Central memory CD8-positive, alpha-beta T cell (primary cell): ENCODE measurements at regions not wholly inside any gene's neighbourhood (a gene's known extent, or its start where the extent isn't known, plus 50 kb on each side); places are given as distances from the start of the nearest gene placed in this dataset.

Source experiments
- ATAC-seq: fragments of 150-1000 bp; cut with Tn5 transposase; replicated peaks from 2 replicates; pipeline ENCODE4 v1.10.0; 2022; ENCODE audit warnings: mild to moderate bottlenecking, moderate FRiP score, moderate number of reproducible peaks; ENCODE audit not compliant: poor library complexity, severe bottlenecking; ENCODE audit errors: extremely low read depth
- DNase-seq, 2 donors: peaks; one replicate each; pipeline ENCODE4 v3.0.0; 2021; ENCODE audit warnings: low spot score in 2 of 2
- H3K27ac Mint-ChIP-seq: one replicate; pipeline ENCODE4 v1.8.0; 2022; ENCODE audit warnings: low read depth, mild to moderate bottlenecking, moderate library complexity, mixed read lengths
- H3K27me3 Mint-ChIP-seq: one replicate; pipeline ENCODE4 v1.8.0; 2022; ENCODE audit warnings: mixed read lengths
- H3K36me3 Mint-ChIP-seq: one replicate; pipeline ENCODE4 v1.8.0; 2022; ENCODE audit warnings: mild to moderate bottlenecking, moderate library complexity, mixed read lengths; ENCODE audit not compliant: insufficient read depth
- H3K4me1 Mint-ChIP-seq: one replicate; pipeline ENCODE4 v1.8.0; 2022; ENCODE audit warnings: mixed read lengths
- H3K4me3 Mint-ChIP-seq: one replicate; pipeline ENCODE4 v1.8.0; 2022; ENCODE audit warnings: mild to moderate bottlenecking, moderate library complexity, mixed read lengths
- H3K9me3 Mint-ChIP-seq: one replicate; pipeline ENCODE4 v1.8.0; 2022; ENCODE audit warnings: mixed read lengths

DNA sequence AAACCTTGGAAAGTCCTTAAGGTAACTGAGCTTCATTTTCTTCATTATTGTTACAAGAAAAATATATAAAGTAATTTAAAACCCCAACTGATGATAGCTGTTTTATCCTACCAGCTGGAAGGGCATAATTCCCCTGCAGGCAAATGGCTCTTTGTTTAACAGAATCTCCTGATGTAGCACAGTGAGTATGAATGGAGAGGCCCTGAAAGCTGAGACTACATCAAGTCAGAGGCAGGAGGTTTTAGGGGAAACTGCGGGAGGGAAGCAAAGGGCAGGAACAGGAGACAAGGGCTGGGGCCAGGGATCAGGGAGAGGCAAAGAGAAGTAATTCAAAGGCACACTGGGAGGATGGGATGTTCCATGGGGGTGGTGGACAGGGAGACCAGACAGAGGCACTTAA is 119.0 kb upstream of the LRFN2 start:
- Mint-ChIP-seq H3K36me3 (no peaks in the 10 kb centered on the region), H3K27ac (no peak overlapping the region), H3K27me3 (peaks cover 34% of the 10 kb centered on the region), H3K4me1 (no peaks in the 10 kb centered on the region), H3K9me3 (no peaks in the 10 kb centered on the region), H3K4me3 (no peak overlapping the region)
- DNase-seq (no peak), ATAC-seq (no peak)

DNA sequence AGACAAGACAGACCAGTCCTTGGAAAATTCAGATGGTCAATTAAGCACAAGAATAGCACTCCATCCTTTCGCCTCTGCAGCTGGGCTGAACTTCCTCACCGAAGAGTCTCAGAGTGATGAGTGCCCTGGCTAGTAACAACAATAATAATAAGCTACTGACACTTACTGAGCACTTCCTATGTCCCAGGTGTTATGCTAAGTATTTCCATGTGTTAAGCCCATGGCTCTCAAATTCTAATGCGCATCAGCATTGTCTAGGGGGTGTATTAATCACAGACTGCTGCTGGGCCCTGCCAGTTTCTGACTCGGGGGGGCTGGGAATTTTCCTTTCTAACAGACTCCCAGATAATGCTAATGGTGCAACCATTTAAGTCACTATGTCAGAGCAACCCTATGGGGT is 118.2 kb upstream of the LRFN2 start:
- ATAC-seq (no peak), DNase-seq (no peak)
- Mint-ChIP-seq H3K4me3 (no peak overlapping the region), H3K27ac (no peak overlapping the region), H3K9me3 (no peaks in the 10 kb centered on the region), H3K36me3 (no peaks in the 10 kb centered on the region), H3K27me3 (peaks cover 35% of the 10 kb centered on the region), H3K4me1 (no peaks in the 10 kb centered on the region)

DNA sequence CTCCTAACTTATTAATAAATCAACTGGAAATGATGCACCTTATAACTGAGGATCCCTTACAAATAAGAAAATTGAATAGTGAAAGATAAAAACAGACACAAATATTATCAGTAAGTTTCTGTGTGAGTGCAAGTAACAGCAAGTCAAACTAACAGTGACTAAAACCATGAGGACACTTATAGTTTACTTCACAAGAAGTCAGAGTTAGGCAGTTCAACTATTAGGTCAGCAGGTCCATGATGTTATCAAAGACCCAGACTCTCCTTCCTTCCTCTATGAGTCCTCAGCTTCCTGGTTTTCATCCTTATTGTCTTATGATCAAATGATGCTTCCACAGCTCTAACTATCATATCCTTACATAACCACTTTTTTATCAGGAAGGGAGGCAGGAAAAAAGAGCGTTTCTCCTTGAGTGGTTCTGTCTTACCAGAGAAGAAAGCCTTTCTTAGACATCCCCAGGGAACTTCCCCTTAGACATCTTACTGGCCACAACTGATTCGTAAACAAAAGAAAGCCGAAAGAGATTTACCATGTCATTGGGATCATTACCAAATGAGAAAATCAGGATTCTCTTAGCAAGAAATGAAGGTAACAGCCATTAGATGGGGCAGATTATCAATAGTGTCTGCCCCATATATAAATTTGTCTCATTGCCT is 114.3 kb upstream of the LRFN2 start:
- Mint-ChIP-seq H3K4me3 (no peak overlapping the region), H3K36me3 (no peaks in the 10 kb centered on the region), H3K27ac (no peak overlapping the region), H3K9me3 (no peaks in the 10 kb centered on the region), H3K4me1 (no peaks in the 10 kb centered on the region), H3K27me3 (peaks cover 33% of the 10 kb centered on the region)
- ATAC-seq (no peak), DNase-seq (no peak)

DNA sequence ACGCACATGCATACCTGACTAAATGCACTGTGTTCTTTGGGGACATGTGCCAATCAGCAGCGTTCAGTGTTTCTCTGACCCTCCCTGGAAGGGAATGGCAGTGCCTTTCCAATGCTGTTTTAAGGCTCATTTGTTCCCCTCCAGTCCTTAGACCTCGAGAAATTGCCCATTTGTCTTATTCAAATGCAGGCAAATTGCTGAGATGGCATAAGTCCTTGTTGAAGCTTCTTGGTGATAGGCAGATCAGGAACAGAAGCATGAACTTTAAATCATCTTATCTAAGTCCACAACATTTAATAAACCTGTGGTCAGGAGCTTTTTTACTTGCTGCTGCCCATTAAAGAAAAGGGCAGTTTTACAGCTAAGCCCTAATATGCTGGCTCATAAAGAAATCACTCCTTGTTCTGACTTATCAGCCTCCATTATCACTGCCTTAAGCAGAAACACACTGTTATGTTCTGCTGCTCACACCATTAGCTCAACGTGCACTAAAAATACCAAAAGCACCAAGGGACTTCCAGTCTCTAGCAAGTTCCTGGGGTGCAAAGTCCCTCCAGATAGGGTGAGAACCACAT is 112.9 kb upstream of the LRFN2 start:
- Mint-ChIP-seq H3K9me3 (no peaks in the 10 kb centered on the region), H3K27ac (no peak overlapping the region), H3K4me3 (no peak overlapping the region), H3K27me3 (peaks cover 25% of the 10 kb centered on the region), H3K36me3 (no peaks in the 10 kb centered on the region), H3K4me1 (no peaks in the 10 kb centered on the region)
- DNase-seq (no peak), ATAC-seq (no peak)

DNA sequence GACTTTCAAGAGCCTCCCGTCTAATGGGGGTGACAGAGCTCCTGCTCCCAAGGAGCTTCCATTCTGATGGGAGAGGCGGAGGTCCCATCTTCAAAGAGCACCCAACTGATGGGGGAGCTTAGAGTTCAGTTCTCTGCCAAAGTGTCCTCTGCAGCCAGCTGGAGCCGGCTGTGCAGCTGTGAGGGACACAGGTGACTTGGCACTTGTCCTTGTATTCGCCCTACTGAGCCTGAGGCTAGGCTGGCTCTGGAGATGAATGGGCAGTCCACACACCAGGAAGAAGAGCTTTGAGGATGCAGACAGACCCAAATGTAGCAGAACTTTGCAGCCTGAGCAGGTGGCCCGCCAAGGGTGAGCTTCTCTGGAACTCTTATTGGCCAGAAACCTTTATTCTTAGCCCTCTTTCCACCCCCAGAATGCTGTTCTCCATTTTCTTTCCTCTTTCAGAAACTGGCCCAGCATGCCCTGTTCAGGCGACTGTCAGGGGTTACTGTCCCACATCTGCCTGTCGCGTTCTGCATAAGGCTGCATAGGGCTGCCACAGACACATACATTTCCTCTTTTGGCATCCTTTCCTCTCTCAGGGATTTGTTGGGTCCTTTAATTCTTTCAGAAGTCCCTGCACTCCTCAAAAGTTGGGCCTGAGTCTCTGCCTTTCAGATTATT is 108.7 kb upstream of the LRFN2 start:
- Mint-ChIP-seq H3K27me3 (peaks cover 11% of the 10 kb centered on the region), H3K27ac (no peak overlapping the region), H3K36me3 (no peaks in the 10 kb centered on the region), H3K4me3 (no peak overlapping the region), H3K4me1 (no peaks in the 10 kb centered on the region), H3K9me3 (no peaks in the 10 kb centered on the region)
- ATAC-seq (no peak), DNase-seq (no peak)

DNA sequence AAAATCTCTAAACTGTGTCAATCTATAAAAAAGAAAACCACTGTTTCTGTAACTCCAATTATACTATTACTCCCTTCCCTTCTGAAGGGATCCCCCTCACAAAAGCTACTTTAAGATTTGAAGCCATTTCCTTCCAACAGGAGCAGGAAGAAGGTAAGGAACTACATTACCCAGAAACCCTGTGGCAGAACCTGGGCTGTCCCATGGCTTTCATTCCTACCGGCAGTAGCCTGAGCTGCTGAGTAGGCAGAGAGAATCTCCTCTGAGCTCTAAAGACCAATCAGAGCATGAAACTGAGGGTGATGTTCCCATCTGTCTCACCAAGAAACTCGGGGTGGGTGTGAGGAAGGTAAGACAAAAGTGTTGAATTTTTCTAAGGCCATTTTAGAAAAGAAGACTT is 108.0 kb upstream of the LRFN2 start:
- Mint-ChIP-seq H3K36me3 (no peaks in the 10 kb centered on the region), H3K9me3 (no peaks in the 10 kb centered on the region), H3K27ac (no peak overlapping the region), H3K4me1 (no peaks in the 10 kb centered on the region), H3K27me3 (peaks cover 11% of the 10 kb centered on the region), H3K4me3 (no peak overlapping the region)
- DNase-seq (no peak), ATAC-seq (no peak)

DNA sequence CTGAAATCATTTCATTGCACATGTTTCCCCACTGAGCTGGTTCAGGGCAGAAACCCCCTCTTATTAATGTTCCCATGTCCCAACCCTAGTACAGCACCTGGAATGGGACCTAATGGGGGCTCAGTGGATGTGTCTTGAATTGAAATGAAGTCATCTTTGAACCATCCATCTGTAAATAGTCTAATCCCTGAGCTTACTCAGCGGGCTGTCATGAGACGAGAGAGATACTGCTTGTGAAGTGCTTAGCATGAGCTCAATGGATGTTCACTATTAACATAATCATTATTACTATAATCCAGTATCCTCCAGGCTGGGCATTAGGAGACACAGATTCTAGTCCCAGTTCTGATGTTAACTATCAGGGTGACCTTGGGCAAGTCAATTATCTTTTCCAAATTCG is 106.6 kb upstream of the LRFN2 start:
- Mint-ChIP-seq H3K36me3 (no peaks in the 10 kb centered on the region), H3K4me1 (no peaks in the 10 kb centered on the region), H3K27ac (no peak overlapping the region), H3K27me3 (peaks cover 23% of the 10 kb centered on the region), H3K9me3 (no peaks in the 10 kb centered on the region), H3K4me3 (no peak overlapping the region)
- ATAC-seq (no peak), DNase-seq (no peak)

DNA sequence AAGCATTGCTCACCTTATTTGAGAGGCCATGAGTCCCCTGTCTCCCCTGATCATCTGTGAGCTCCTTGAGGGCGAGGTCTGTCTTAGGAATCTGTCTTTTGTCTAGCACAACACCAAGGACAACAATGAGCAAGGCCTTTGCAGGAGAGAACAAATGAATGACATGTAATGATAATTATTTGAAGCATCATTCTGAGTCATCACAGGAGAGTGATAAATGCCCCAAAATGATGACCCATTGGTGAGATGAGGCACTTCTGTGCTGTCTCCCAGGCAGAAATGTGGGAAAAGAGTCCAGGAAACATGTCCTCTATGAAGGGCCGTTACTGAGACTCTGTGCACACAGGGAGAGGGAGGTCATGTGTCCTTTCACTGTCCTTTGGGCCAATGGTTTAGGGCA is 105.2 kb upstream of the LRFN2 start:
- ATAC-seq (no peak), DNase-seq (no peak)
- Mint-ChIP-seq H3K27ac (no peak overlapping the region), H3K4me1 (no peaks in the 10 kb centered on the region), H3K9me3 (no peaks in the 10 kb centered on the region), H3K27me3 (peaks cover 31% of the 10 kb centered on the region), H3K36me3 (no peaks in the 10 kb centered on the region), H3K4me3 (no peak overlapping the region)

DNA sequence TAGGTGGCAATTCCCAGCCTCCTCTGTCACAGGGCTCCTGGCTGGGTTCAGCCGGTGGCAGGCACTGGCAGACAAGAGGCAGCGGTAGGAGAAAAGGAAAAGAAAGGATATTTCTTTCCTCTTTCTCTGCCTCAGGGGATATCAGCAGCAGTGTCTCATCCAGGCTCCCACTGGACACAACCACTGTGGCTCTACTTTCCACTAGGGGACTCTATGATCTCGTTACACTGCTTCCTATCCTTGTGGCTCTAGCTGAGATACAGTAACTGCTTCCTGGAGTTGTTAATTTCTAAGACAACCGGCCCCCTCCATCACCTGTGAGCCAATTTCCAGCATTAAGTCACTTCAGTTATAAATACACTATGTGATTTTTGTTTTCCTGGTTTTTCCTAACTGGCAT is 102.0 kb upstream of the LRFN2 start:
- no peaks in the 10 kb centered on the region for H3K4me1 Mint-ChIP-seq
- no peak for DNase-seq
- H3K36me3 Mint-ChIP-seq, result no peaks in the 10 kb centered on the region
- peaks cover 42% of the 10 kb centered on the region for H3K27me3 Mint-ChIP-seq
- no peak overlapping the region for H3K27ac Mint-ChIP-seq
- H3K9me3 Mint-ChIP-seq, result no peaks in the 10 kb centered on the region
- no peak for ATAC-seq
- H3K4me3 Mint-ChIP-seq, result no peak overlapping the region

DNA sequence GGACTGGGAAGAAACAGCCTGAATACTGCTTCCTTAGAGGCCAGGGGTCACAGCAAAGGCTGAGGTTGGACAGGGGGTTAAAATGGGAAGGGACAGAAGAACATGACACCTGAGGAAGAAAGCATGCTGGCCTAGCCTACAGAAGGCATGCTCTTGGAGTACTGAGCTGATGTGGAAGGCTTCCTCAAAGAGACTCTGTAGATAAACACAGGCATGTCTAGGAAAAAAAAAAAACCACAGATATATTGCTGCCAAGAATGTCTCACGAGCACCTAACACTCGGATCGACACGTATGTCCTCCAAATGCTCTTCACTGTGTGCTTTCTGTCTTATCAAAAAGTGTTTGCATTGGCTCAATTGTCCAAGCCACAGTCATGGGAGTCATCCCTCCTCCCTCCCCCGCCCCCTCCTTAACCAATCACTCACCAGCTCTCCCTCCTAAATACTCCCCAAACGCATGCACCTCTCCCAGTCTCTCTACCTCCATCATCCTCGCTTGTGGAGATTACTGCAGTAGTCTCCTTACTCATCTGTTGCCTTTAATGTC is 101.1 kb upstream of the LRFN2 start:
- no peaks in the 10 kb centered on the region for H3K36me3 Mint-ChIP-seq
- H3K27me3 Mint-ChIP-seq, result peaks cover 34% of the 10 kb centered on the region

DNA sequence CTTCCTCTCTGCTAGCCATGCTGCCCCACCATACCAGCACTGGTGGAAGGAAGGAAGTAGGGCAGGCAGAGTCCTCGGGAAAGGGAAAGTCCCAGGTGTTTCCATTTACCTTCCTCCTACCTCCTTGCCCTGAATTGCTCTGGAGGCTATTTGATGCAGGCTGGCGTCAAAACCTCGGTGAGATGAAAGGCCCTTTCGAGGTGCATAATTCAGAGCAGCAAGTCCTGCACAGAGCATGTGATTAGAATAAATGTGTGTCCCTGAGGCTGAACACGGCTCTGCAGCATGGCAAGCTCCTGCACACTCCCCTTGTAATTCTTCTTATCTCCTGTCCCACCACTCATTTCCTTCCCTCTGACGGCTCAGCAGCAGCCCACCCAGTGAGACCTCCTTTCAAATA is 98.7 kb upstream of the LRFN2 start:
- no peaks in the 10 kb centered on the region for H3K4me1 Mint-ChIP-seq
- DNase-seq, result no peak
- H3K27ac Mint-ChIP-seq, result no peak overlapping the region
- no peaks in the 10 kb centered on the region for H3K9me3 Mint-ChIP-seq
- H3K36me3 Mint-ChIP-seq, result no peaks in the 10 kb centered on the region
- no peak overlapping the region for H3K4me3 Mint-ChIP-seq
- H3K27me3 Mint-ChIP-seq, result peaks cover 39% of the 10 kb centered on the region
- no peak for ATAC-seq

More for the DNA sequence above, 101.1 kb upstream of the LRFN2 start:
- ATAC-seq (no peak), DNase-seq (no peak)
- Mint-ChIP-seq H3K27ac (no peak overlapping the region), H3K4me1 (no peaks in the 10 kb centered on the region), H3K4me3 (no peak overlapping the region), H3K9me3 (no peaks in the 10 kb centered on the region)

DNA sequence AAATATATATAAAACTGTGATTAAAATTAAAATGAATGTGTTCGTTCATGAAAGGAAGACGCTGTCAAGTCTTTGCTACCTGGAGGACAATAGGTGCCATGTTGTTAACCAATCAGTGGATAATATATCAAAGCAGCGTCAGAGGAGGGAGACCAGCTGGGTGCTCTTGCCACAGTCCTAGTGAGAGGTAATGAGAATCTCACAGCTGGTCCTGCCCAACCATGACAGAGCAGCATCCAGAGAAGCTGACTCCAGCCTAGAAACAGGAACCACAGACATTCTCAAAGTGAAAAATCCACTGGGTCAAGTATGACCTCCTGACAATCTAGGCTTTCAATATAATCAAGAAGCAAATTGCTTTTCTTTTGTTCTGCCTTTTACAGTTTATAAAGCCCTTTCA is 94.5 kb upstream of the LRFN2 start:
- Mint-ChIP-seq H3K4me1 (no peaks in the 10 kb centered on the region), H3K36me3 (peaks cover 2% of the 10 kb centered on the region), H3K27me3 (peaks cover 37% of the 10 kb centered on the region), H3K27ac (no peak overlapping the region), H3K4me3 (no peak overlapping the region), H3K9me3 (peaks cover 4% of the 10 kb centered on the region)
- DNase-seq, result no peak
- ATAC-seq, result no peak

DNA sequence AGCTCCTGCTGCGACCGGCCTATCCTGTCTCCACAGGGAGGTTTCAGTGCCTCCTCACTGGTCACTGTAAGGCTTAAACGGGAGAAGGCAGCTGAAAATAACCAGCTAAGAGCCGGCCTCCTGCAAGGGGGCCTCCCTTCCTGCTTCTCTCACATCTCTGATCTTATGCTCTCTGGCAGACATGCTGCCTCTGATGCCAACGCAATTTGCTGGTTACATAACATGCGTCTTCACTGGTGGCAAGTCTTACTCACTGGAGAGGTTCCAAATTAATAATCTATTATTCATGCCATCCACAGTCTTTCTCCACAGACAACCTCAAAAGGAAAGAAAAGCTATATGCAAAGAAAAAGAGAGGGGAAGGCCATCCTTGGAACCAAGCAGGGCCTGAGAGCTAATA is 91.8 kb upstream of the LRFN2 start:
- H3K9me3 Mint-ChIP-seq, result peaks cover 4% of the 10 kb centered on the region
- no peak overlapping the region for H3K27ac Mint-ChIP-seq
- no peaks in the 10 kb centered on the region for H3K4me1 Mint-ChIP-seq
- peaks cover 44% of the 10 kb centered on the region for H3K27me3 Mint-ChIP-seq
- peaks cover 2% of the 10 kb centered on the region for H3K36me3 Mint-ChIP-seq
- ATAC-seq, result no peak
- DNase-seq, result no peak
- no peak overlapping the region for H3K4me3 Mint-ChIP-seq
